Lung (tissue), 11 donors: ENCODE measurements at regions not wholly inside any gene's neighbourhood (a gene's known extent, or its start where the extent isn't known, plus 50 kb on each side); places are given as distances from the start of the nearest gene placed in this dataset.

ENCODE experiments used
- ATAC-seq: fragments of 200-7000 bp; cut with Tn5 transposase; one replicate; pipeline ENCODE4 v1.9.1; 2020; ENCODE audit warnings: moderate number of reproducible peaks; ENCODE audit not compliant: insufficient read depth, low FRiP score
- DNase-seq, 3 donors: peaks; one replicate each; pipeline ENCODE4 v3.0.0-alpha.2; 2013 to 2017
- H3K27ac ChIP-seq, 2 donors: one replicate each; pipeline ENCODE4 v1.5.1; 2013; ENCODE audit warnings: mild to moderate bottlenecking in 2 of 2, moderate library complexity in 2 of 2, control low read depth in 1 of 2, inconsistent platforms in 1 of 2, low read depth in 1 of 2, low read length in 1 of 2
- H3K27me3 ChIP-seq, 3 donors: one replicate each; pipeline ENCODE4 v1.5.1; 2013; ENCODE audit warnings: low read length in 2 of 3; ENCODE audit not compliant: control insufficient read depth in 3 of 3, insufficient read depth in 3 of 3
- H3K36me3 ChIP-seq, 4 donors: one replicate each; pipeline ENCODE4 v1.5.1; 2013; ENCODE audit warnings: low read length in 4 of 4, mild to moderate bottlenecking in 1 of 4, moderate library complexity in 1 of 4; ENCODE audit not compliant: control insufficient read depth in 4 of 4, insufficient read depth in 4 of 4
- H3K4me1 ChIP-seq, 5 donors: one replicate each; pipeline ENCODE4 v1.5.1; 2013; ENCODE audit warnings: low read length in 5 of 5, mild to moderate bottlenecking in 2 of 5, moderate library complexity in 1 of 5; ENCODE audit not compliant: control insufficient read depth in 5 of 5, insufficient read depth in 5 of 5
- H3K4me3 ChIP-seq: one replicate; pipeline ENCODE4 v1.5.1; 2013; ENCODE audit warnings: mild to moderate bottlenecking, control low read depth, moderate library complexity
- H3K9ac ChIP-seq, 2 donors: one replicate each; pipeline ENCODE4 v1.5.1; 2013; ENCODE audit warnings: low read length in 2 of 2, control low read depth in 1 of 2; ENCODE audit not compliant: insufficient read depth in 1 of 2
- H3K9me3 ChIP-seq, 4 donors: one replicate each; pipeline ENCODE4 v1.5.1; 2013; ENCODE audit warnings: low read length in 3 of 4, mild to moderate bottlenecking in 1 of 4, moderate library complexity in 1 of 4; ENCODE audit not compliant: control insufficient read depth in 4 of 4, insufficient read depth in 3 of 4
- WGBS, 2 donors: extraction: QIAGEN DNeasy Blood & Tissue Kit; methylation state at CpG; one replicate each; pipeline ENCODE4 v1.1.7; 2013; 5-methylcytosine and 5-hydroxymethylcytosine counted together
- TF ChIP-seq, protein P1 (sequence below): IDR thresholded peaks from 2 replicates; pipeline ENCODE4 v1.5.1; 2012; ENCODE audit warnings: mild to moderate bottlenecking; ENCODE audit errors: control extremely low read depth, extremely low read depth
- donor health status: control.
- donor health status: control.
- donor health status: Bipolar disorder and iron deficiency.
- donor health status: healthy.
- donor health status: DM: yes; HTN: yes; CAD: no.

DNA sequence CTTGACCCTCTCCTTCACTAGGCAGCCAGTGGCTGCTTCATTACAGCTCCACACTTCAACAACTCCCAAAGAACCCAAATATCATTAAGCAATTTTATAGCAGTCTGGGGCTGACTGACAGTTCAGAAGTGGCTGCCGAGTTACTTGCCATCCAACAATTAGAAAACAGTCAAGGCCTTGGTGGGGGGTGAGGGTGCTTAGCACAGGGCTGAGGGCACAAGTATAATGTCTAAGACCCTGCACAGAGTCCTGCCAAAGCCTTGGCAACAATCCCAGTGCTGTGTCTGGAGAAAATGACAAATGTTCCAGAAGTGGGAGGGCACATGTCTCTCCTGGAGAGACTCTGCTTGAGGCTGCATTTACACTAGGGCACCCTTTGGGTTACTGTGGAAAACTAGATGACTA lies 71.1 kb downstream of the CXCL12 start:
- Histone ChIP-seq H3K9me3 (no peaks in the 10 kb centered on the region), H3K27me3 (no peaks in the 10 kb centered on the region), H3K9ac (no peak overlapping the region), H3K27ac (no peak overlapping the region), H3K36me3 (no peaks in the 10 kb centered on the region), H3K4me1 (peaks cover 0 to 19% (median 6%) of the 10 kb centered on the region in 5 donors), H3K4me3 (no peak overlapping the region)
- DNase-seq, result no peak
- ATAC-seq, result no peak
- 80 to 82% methylated on average over 1 of the region's 1 CpG for WGBS, 2 donors
- TF ChIP-seq, protein P1, sequence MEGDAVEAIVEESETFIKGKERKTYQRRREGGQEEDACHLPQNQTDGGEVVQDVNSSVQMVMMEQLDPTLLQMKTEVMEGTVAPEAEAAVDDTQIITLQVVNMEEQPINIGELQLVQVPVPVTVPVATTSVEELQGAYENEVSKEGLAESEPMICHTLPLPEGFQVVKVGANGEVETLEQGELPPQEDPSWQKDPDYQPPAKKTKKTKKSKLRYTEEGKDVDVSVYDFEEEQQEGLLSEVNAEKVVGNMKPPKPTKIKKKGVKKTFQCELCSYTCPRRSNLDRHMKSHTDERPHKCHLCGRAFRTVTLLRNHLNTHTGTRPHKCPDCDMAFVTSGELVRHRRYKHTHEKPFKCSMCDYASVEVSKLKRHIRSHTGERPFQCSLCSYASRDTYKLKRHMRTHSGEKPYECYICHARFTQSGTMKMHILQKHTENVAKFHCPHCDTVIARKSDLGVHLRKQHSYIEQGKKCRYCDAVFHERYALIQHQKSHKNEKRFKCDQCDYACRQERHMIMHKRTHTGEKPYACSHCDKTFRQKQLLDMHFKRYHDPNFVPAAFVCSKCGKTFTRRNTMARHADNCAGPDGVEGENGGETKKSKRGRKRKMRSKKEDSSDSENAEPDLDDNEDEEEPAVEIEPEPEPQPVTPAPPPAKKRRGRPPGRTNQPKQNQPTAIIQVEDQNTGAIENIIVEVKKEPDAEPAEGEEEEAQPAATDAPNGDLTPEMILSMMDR, result no peak

DNA sequence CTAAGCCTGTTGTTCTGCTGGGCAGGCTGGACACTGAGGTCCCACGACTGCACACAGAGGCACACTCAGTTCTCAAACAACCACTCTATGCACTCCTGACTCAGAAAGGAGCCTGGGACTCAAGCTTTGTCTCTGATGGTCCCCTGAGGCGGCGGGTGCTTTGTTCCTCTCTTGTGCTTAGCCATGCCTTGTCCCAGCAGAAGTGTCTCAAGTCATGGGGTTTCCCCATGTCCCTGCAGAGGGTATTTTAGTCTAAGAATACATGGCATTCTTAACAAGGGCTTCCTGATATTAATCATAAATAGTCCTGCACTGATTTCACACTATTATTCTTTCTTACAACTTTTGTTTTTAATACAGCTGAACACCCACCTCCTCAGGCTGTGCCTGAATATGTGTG lies 72.5 kb downstream of the CXCL12 start:
- Histone ChIP-seq H3K4me3 (no peak overlapping the region), H3K9ac (no peak overlapping the region), H3K9me3 (no peaks in the 10 kb centered on the region), H3K36me3 (no peaks in the 10 kb centered on the region), H3K4me1 (peaks cover 0 to 25% (median 6%) of the 10 kb centered on the region in 5 donors), H3K27ac (no peak overlapping the region), H3K27me3 (no peaks in the 10 kb centered on the region)
- TF ChIP-seq, protein P1, result no peak
- WGBS, 2 donors, result 80 to 83% methylated on average over 3 of the region's 3 CpGs
- no peak for ATAC-seq
- no peak for DNase-seq

DNA sequence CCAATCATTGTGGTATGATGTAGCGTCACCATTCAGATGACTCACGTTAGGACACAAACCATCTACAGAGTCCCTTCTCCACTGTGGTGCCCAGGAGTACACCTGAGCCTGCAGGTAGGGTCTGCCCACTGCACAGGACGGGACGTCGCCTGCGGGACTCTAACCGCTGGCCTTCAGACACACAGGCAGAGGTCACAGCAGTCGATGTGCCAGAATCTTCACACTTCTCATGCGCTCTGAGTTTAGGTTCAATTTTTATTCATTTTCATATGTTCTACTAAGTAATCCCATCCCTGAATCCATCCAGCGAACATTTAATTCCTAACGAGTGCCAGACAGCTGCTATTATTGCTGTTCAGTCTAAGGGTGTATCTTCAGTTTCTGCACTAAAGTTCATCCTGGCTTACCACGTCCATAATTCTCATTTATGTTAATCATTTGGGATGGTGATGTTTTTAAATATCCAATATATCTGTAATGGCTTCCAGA lies 73.3 kb downstream of the CXCL12 start:
- no peak overlapping the region for H3K27ac ChIP-seq
- ATAC-seq (no peak), DNase-seq (no peak)
- H3K27me3 ChIP-seq, result no peaks in the 10 kb centered on the region
- no peaks in the 10 kb centered on the region for H3K36me3 ChIP-seq
- WGBS, 2 donors, result 81% methylated on average over 12 of the region's 12 CpGs
- no peak overlapping the region for H3K4me3 ChIP-seq
- H3K4me1 ChIP-seq, result peaks cover 0 to 25% (median 6%) of the 10 kb centered on the region in 5 donors
- no peaks in the 10 kb centered on the region for H3K9me3 ChIP-seq
- TF ChIP-seq, protein P1, result no peak
- no peak overlapping the region for H3K9ac ChIP-seq
